H1 (cell line): ENCODE measurements at regions not wholly inside any gene's neighbourhood (a gene's known extent, or its start where the extent isn't known, plus 50 kb on each side); places are given as distances from the start of the nearest gene placed in this dataset.

Experiments used
- BCL11A ChIP-seq, 2 experiments: IDR thresholded peaks; one replicate each; pipeline ENCODE4 v1.6.1; 2011; ENCODE audit warnings: low read depth in 2 of 2, low read length in 2 of 2, mild to moderate bottlenecking in 2 of 2
- EZH2 ChIP-seq: fragments of 200-600 bp; sonication (generic); IDR thresholded peaks from 2 replicates; pipeline ENCODE4 v1.7.1; 2012; ENCODE audit warnings: low read depth, mild to moderate bottlenecking, moderate library complexity, low read length, inconsistent platforms; ENCODE audit not compliant: severe bottlenecking
- GTF2F1 ChIP-seq: IDR thresholded peaks from 2 replicates; pipeline ENCODE4 v1.6.1; 2012; ENCODE audit warnings: low read depth, low read length, improper control_type of control experiment, borderline replicate concordance
- NRF1 ChIP-seq: IDR thresholded peaks from 2 replicates; pipeline ENCODE4 v1.6.1; 2011; ENCODE audit warnings: mild to moderate bottlenecking, low read depth, low read length, improper control_type of control experiment
- TAF7 ChIP-seq: optimal IDR thresholded peaks from 2 replicates; pipeline ENCODE3; 2011; ENCODE audit warnings: low read depth, mild to moderate bottlenecking, inconsistent platforms, low read length, moderate library complexity, borderline replicate concordance
- TF ChIP-seq, protein P1 (sequence below): IDR thresholded peaks from 2 replicates; pipeline ENCODE4 v1.6.1; 2011; ENCODE audit warnings: low read depth, mild to moderate bottlenecking, low read length; ENCODE audit not compliant: insufficient read depth

DNA sequence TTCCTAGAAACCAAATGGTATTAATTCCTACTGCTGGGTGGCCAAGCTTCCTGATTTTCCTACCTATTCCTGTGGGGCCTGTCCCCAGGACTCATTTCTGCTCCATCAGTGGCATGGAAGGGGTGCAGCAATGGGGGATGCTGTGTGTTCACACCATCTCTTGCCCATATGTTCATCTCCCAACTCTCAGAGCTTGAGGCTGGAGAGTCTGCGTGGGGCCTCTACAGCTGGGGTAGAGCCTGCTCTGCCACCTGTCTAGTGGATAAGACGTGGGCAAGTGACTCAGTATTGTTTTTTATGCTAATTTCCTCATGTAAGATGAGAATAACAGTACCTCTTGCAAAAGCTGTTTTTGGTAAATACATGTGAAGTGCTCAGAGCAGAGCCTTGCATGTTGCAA is 149.8 kb downstream of the ACTR3 start (continued):
- TF ChIP-seq, protein P1, sequence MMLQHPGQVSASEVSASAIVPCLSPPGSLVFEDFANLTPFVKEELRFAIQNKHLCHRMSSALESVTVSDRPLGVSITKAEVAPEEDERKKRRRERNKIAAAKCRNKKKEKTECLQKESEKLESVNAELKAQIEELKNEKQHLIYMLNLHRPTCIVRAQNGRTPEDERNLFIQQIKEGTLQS = no peak
- TF ChIP-seq TAF7 (no peak), BCL11A (IDR thresholded peaks at IDR 0.05; ENCODE audit: low read depth in 2 of 2, low read length in 2 of 2) (no peak), EZH2 (no peak), NRF1 (no peak), GTF2F1 (no peak)
- TF ChIP-seq, all 59 proteins: peak for 0
